Loucy (cell line): ENCODE measurements at regions not wholly inside any gene's neighbourhood (a gene's known extent, or its start where the extent isn't known, plus 50 kb on each side); places are given as distances from the start of the nearest gene placed in this dataset.

Experiments
- CTCF ChIP-seq: fragments of 200-600 bp; sonication (generic); conservative IDR thresholded peaks from 2 replicates; pipeline ENCODE4 v1.5.1; 2014; ENCODE audit warnings: mild to moderate bottlenecking, antibody characterized with exemption, low read length
- EZH2phosphoT487 ChIP-seq: fragments of 200-600 bp; IDR thresholded peaks from 2 replicates; pipeline ENCODE4 v1.6.1; 2018; ENCODE audit warnings: antibody characterized with exemption, mild to moderate bottlenecking, moderate library complexity, borderline replicate concordance

- TF ChIP-seq CTCF (no peak), EZH2phosphoT487 (no peak)
Observed at GRCh38 chr11:98277251-98277912, 743.4 kb upstream of the CNTN5 start.
